GM23338 (cell line): ENCODE measurements at regions not wholly inside any gene's neighbourhood (a gene's known extent, or its start where the extent isn't known, plus 50 kb on each side); places are given as distances from the start of the nearest gene placed in this dataset.
A peak's percentile ranks its signal among the peaks of the same experiment; 100 is the strongest.
"Not testable (repeated sequence)": the region's sequence is repeated elsewhere in the genome, so short reads cannot be mapped to it uniquely, and the experiment has no call there.

Experiments
- ATAC-seq: fragments of 200-7000 bp; cut with Tn5 transposase; 3 replicates; pipeline ENCODE4 v1.9.1; 2020
- DNase-seq: peaks from one replicate; pipeline ENCODE4 v3.0.0-alpha.2; 2015; ENCODE audit warnings: low spot score
- H2AFZ ChIP-seq: fragments of 200-600 bp; sonication (generic); 2 replicates; pipeline ENCODE4 v1.8.0; 2016; ENCODE audit warnings: antibody characterized with exemption, mild to moderate bottlenecking, moderate library complexity
- H3F3A ChIP-seq: fragments of 200-600 bp; sonication (generic); replicated peaks from 2 replicates; pipeline ENCODE4 v1.8.0; 2017; ENCODE audit warnings: antibody characterized with exemption, mixed run types, low read depth
- H3K27ac ChIP-seq: fragments of 200-600 bp; sonication (generic); 2 replicates; pipeline ENCODE4 v1.6.1; 2016; ENCODE audit warnings: low read depth
- H3K27me3 ChIP-seq: fragments of 200-600 bp; sonication (generic); 2 replicates; pipeline ENCODE4 v1.8.0; 2016; ENCODE audit warnings: mild to moderate bottlenecking, mixed run types, moderate library complexity; ENCODE audit not compliant: insufficient read depth
- H3K36me3 ChIP-seq: fragments of 200-600 bp; sonication (generic); 2 replicates; pipeline ENCODE4 v1.8.0; 2016; ENCODE audit warnings: mild to moderate bottlenecking; ENCODE audit not compliant: insufficient read depth
- H3K4me1 ChIP-seq: fragments of 200-600 bp; sonication (generic); 2 replicates; pipeline ENCODE4 v1.8.0; 2016; ENCODE audit warnings: mild to moderate bottlenecking, moderate library complexity; ENCODE audit not compliant: insufficient read depth
- H3K4me2 ChIP-seq: fragments of 200-600 bp; sonication (generic); 2 replicates; pipeline ENCODE4 v1.7.1; 2017; ENCODE audit warnings: mixed run types
- H3K4me3 ChIP-seq: fragments of 200-600 bp; sonication (generic); 2 replicates; pipeline ENCODE4 v1.6.1; 2016; ENCODE audit warnings: mixed run types
- H3K79me2 ChIP-seq: fragments of 200-600 bp; sonication (generic); replicated peaks from 2 replicates; pipeline ENCODE4 v1.8.0; 2017; ENCODE audit warnings: mild to moderate bottlenecking; ENCODE audit not compliant: insufficient read depth
- H3K9me2 ChIP-seq: fragments of 200-600 bp; sonication (generic); 2 replicates; pipeline ENCODE4 v1.8.0; 2017; ENCODE audit not compliant: insufficient read depth
- H4K20me1 ChIP-seq: fragments of 200-600 bp; sonication (generic); replicated peaks from 2 replicates; pipeline ENCODE4 v1.8.0; 2017; ENCODE audit warnings: mild to moderate bottlenecking; ENCODE audit not compliant: insufficient read depth
- H3K27ac Mint-ChIP-seq: 2 replicates; pipeline ENCODE4 v1.8.0; 2020; ENCODE audit warnings: inconsistent platforms, mild to moderate bottlenecking, moderate library complexity, mixed read lengths
- H3K27me3 Mint-ChIP-seq: 3 replicates; pipeline ENCODE4 v1.8.0; 2022; ENCODE audit warnings: low read depth, mild to moderate bottlenecking, moderate library complexity, mixed read lengths, inconsistent platforms; ENCODE audit not compliant: insufficient read depth, poor library complexity
- H3K36me3 Mint-ChIP-seq: 3 replicates; pipeline ENCODE4 v1.8.0; 2021; ENCODE audit warnings: low read depth, mild to moderate bottlenecking, inconsistent platforms, moderate library complexity, mixed read lengths
- H3K4me1 Mint-ChIP-seq: 3 replicates; pipeline ENCODE4 v1.8.0; 2020; ENCODE audit warnings: mild to moderate bottlenecking, inconsistent platforms, mixed read lengths
- H3K4me3 Mint-ChIP-seq: 3 replicates; pipeline ENCODE4 v1.8.0; 2021; ENCODE audit warnings: moderate library complexity, mild to moderate bottlenecking, inconsistent platforms, mixed read lengths
- H3K9me3 Mint-ChIP-seq: 3 replicates; pipeline ENCODE4 v1.8.0; 2020; ENCODE audit warnings: moderate library complexity, mild to moderate bottlenecking, inconsistent platforms, mixed read lengths
- EZH2 ChIP-seq: fragments of 200-600 bp; sonication (generic); IDR thresholded peaks from one replicate; pipeline ENCODE4 v1.8.0; 2017; ENCODE audit warnings: antibody characterized with exemption, mild to moderate bottlenecking, low read depth; ENCODE audit not compliant: unreplicated experiment
- EZH2phosphoT487 ChIP-seq: fragments of 200-600 bp; sonication (generic); IDR thresholded peaks from one replicate; pipeline ENCODE4 v1.8.1; 2018; ENCODE audit warnings: antibody characterized with exemption; ENCODE audit not compliant: unreplicated experiment
- JUNB ChIP-seq: IDR thresholded peaks from one replicate; pipeline ENCODE4 v1.6.1; 2016; ENCODE audit warnings: antibody characterized with exemption; ENCODE audit not compliant: unreplicated experiment
- NANOG ChIP-seq: IDR thresholded peaks from 2 replicates; pipeline ENCODE4 v1.6.1; 2016; ENCODE audit warnings: antibody characterized with exemption, borderline replicate concordance
- POLR2AphosphoS5 ChIP-seq: IDR thresholded peaks from 2 replicates; pipeline ENCODE4 v1.6.1; 2016; ENCODE audit warnings: antibody characterized with exemption, low read depth
- STAT1 ChIP-seq: IDR thresholded peaks from one replicate; pipeline ENCODE4 v1.6.1; 2016; ENCODE audit warnings: antibody characterized with exemption; ENCODE audit not compliant: unreplicated experiment
- ZNF114 ChIP-seq: fragments of 250-450 bp; sonication (Bioruptor Pico); IDR thresholded peaks from 2 replicates; pipeline ENCODE4 v1.5.0; 2020; ENCODE audit warnings: mild to moderate bottlenecking, moderate library complexity
- ZNF331 ChIP-seq: fragments of 250-450 bp; sonication (Bioruptor Pico); IDR thresholded peaks from 2 replicates; pipeline ENCODE4 v1.5.0; 2020; ENCODE audit warnings: low read depth, mild to moderate bottlenecking, moderate library complexity
- TF ChIP-seq, protein P1 (sequence below), 2 experiments: fragments of 200-600 bp in 1 of 2; sonication (generic) in 1 of 2; conservative IDR thresholded peaks; 2 replicates each; pipeline versions ENCODE4 v1.5.1 to v1.6.1; 2016 to 2017; ENCODE audit warnings: antibody characterized with exemption in 2 of 2, low read depth in 2 of 2, mild to moderate bottlenecking in 2 of 2, moderate library complexity in 1 of 2
- TF ChIP-seq, protein P2 (sequence below): IDR thresholded peaks from 2 replicates; pipeline ENCODE4 v1.6.1; 2016; ENCODE audit warnings: antibody characterized with exemption

DNA sequence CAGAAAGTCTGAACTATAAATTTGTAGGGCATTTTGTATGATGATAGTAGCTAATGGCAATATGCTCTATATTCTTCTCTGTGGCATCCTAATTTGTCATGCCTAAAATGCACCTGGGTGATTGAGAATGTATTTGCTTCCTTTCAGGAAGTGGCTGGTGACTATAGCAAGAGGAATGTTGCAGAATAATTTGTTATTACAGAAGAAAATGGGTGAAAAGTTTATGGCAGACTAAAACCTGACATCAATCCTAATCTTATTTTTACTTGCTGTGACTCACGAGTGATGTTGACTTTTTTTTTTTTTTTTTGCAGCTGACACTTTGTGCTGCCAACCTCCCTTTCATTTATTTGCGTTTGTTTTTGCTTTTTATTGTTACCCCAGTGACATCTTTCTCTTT is 141.1 kb downstream of the MSL3 start:
- Histone ChIP-seq H3K27ac (no peak overlapping the region), H4K20me1 (no peaks in the 10 kb centered on the region), H3F3A (no peaks in the 10 kb centered on the region), H3K9me2 (no peaks in the 10 kb centered on the region), H3K4me1 (no peaks in the 10 kb centered on the region), H2AFZ (no peak overlapping the region), H3K27me3 (no peaks in the 10 kb centered on the region), H3K79me2 (no peaks in the 10 kb centered on the region), H3K4me2 (no peak overlapping the region), H3K4me3 (no peak overlapping the region), H3K36me3 (no peaks in the 10 kb centered on the region)
- Mint-ChIP-seq H3K9me3 (no peaks in the 10 kb centered on the region), H3K4me3 (no peak overlapping the region), H3K36me3 (no peaks in the 10 kb centered on the region), H3K27me3 (no peaks in the 10 kb centered on the region), H3K4me1 (no peaks in the 10 kb centered on the region), H3K27ac (no peak overlapping the region)
- DNase-seq (no peak), ATAC-seq (no peak)
- no peak for TF ChIP-seq POLR2AphosphoS5

DNA sequence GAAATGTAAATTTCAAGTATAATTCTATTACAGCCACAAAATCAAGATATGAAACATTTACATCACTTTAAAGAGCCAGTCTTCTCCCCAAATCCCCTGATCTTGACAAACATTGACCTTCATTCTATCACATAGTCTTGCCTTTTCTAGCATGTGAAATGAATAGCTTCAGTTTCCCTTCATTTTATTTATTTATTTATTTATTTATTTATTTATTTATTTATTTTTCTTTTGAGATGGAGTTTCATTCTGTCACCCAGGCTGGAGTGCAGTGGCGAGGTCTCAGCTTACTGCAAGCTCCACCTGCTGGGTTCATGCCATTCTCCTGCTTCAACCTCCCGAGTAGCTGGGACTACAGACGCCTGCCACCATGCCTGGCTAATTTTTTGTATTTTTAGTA is 147.9 kb downstream of the MSL3 start:
- not testable (repeated sequence) for H3K4me3 ChIP-seq, H3K36me3 Mint-ChIP-seq, H3K27ac ChIP-seq, H3K4me3 Mint-ChIP-seq, H3K9me2 ChIP-seq, H2AFZ ChIP-seq, ATAC-seq, DNase-seq, H3K27ac Mint-ChIP-seq, H3K36me3 ChIP-seq, H3K4me2 ChIP-seq, H3K27me3 ChIP-seq, H3K4me1 Mint-ChIP-seq, H3K27me3 Mint-ChIP-seq, H3K79me2 ChIP-seq, H3F3A ChIP-seq, H4K20me1 ChIP-seq, H3K9me3 Mint-ChIP-seq, H3K4me1 ChIP-seq

DNA sequence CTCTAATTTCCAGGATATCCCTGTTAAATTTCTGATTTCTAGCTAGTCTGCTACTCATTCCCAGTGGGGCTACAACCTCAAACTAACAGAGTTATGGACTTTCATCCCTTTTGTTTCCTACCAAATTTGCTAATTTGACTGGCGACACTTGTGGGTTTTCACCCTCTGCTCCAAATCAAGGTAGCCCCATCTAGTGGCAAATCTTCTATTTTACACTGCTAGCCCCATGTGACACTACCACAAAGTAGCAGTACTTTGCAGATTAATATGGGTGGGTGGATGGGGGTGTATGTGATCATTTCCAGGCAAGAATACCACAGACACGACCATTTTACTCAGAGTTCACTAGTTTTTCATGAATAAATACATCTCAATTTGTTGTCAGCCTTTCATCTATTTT is 150.3 kb downstream of the MSL3 start:
- DNase-seq (peak; percentile 57), ATAC-seq (peak; percentile 76)
- Histone ChIP-seq H3K4me2 (no peak overlapping the region), H3K27me3 (no peaks in the 10 kb centered on the region), H4K20me1 (no peaks in the 10 kb centered on the region), H3K36me3 (no peaks in the 10 kb centered on the region), H2AFZ (no peak overlapping the region; the same call in 1 of the 2 replicates), H3K4me1 (no peaks in the 10 kb centered on the region), H3K9me2 (no peaks in the 10 kb centered on the region), H3K27ac (no peak overlapping the region), H3K4me3 (no peak overlapping the region), H3F3A (no peaks in the 10 kb centered on the region), H3K79me2 (no peaks in the 10 kb centered on the region)
- no peaks in the 10 kb centered on the region for H3K27me3 Mint-ChIP-seq
- H3K9me3 Mint-ChIP-seq = no peaks in the 10 kb centered on the region
- TF ChIP-seq, protein P1, sequence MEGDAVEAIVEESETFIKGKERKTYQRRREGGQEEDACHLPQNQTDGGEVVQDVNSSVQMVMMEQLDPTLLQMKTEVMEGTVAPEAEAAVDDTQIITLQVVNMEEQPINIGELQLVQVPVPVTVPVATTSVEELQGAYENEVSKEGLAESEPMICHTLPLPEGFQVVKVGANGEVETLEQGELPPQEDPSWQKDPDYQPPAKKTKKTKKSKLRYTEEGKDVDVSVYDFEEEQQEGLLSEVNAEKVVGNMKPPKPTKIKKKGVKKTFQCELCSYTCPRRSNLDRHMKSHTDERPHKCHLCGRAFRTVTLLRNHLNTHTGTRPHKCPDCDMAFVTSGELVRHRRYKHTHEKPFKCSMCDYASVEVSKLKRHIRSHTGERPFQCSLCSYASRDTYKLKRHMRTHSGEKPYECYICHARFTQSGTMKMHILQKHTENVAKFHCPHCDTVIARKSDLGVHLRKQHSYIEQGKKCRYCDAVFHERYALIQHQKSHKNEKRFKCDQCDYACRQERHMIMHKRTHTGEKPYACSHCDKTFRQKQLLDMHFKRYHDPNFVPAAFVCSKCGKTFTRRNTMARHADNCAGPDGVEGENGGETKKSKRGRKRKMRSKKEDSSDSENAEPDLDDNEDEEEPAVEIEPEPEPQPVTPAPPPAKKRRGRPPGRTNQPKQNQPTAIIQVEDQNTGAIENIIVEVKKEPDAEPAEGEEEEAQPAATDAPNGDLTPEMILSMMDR (conservative IDR thresholded peaks at IDR 0.05; ENCODE audit: low read depth in 2 of 2) = peak; percentile 58 to 65
- TF ChIP-seq ZNF331 (no peak), EZH2 (no peak)
- no peaks in the 10 kb centered on the region for H3K36me3 Mint-ChIP-seq
- H3K4me1 Mint-ChIP-seq = no peaks in the 10 kb centered on the region
- H3K4me3 Mint-ChIP-seq = no peak overlapping the region
- no peak overlapping the region for H3K27ac Mint-ChIP-seq

DNA sequence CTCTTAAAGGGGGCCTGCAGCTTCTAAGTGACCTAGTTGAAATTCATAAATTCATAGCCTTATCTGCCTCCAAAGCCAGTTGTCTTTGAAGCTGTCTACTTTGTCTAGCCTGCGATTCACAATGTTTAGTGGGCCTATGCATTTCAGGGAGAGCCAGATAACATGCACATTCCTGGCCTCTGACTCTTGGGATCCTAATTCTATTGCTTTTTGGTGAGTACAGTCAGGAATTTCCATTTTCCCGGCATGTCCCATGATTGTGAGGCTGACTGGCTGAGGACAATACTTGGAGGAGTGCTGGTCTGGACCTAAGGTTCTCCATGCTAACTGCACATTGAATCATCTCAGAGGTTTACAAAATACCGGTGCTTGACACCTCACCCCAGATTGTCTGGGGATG is 155.0 kb downstream of the MSL3 start:
- Mint-ChIP-seq H3K4me3 (no peak overlapping the region), H3K27ac (no peak overlapping the region), H3K36me3 (no peaks in the 10 kb centered on the region), H3K27me3 (no peaks in the 10 kb centered on the region), H3K9me3 (no peaks in the 10 kb centered on the region), H3K4me1 (no peaks in the 10 kb centered on the region)
- no peak overlapping the region for H3K27ac ChIP-seq
- H3K4me2 ChIP-seq = no peak overlapping the region
- no peaks in the 10 kb centered on the region for H3K9me2 ChIP-seq
- no peaks in the 10 kb centered on the region for H4K20me1 ChIP-seq
- no peaks in the 10 kb centered on the region for H3K27me3 ChIP-seq
- DNase-seq = no peak
- no peaks in the 10 kb centered on the region for H3K4me1 ChIP-seq
- H2AFZ ChIP-seq = no peak overlapping the region
- ATAC-seq = no peak
- no peaks in the 10 kb centered on the region for H3F3A ChIP-seq
- H3K36me3 ChIP-seq = no peaks in the 10 kb centered on the region
- no peaks in the 10 kb centered on the region for H3K79me2 ChIP-seq
- no peak overlapping the region for H3K4me3 ChIP-seq
- TF ChIP-seq STAT1 (no peak), EZH2 (no peak), ZNF114 (no peak), EZH2phosphoT487 (no peak), NANOG (no peak), JUNB (no peak), ZNF331 (no peak)
- TF ChIP-seq, protein P1 (conservative IDR thresholded peaks at IDR 0.05; ENCODE audit: low read depth in 2 of 2) = no peak
- TF ChIP-seq, protein P2, sequence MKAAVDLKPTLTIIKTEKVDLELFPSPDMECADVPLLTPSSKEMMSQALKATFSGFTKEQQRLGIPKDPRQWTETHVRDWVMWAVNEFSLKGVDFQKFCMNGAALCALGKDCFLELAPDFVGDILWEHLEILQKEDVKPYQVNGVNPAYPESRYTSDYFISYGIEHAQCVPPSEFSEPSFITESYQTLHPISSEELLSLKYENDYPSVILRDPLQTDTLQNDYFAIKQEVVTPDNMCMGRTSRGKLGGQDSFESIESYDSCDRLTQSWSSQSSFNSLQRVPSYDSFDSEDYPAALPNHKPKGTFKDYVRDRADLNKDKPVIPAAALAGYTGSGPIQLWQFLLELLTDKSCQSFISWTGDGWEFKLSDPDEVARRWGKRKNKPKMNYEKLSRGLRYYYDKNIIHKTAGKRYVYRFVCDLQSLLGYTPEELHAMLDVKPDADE = no peak
